AG04450 (cell line): ENCODE measurements at regions not wholly inside any gene's neighbourhood (a gene's known extent, or its start where the extent isn't known, plus 50 kb on each side); places are given as distances from the start of the nearest gene placed in this dataset.

Experiments
- CTCF ChIA-PET: fragments of 300-600, 350-600 bp; formaldehyde crosslinking; extraction: SDS; loops from one replicate; lab custom pipeline; 2022; ENCODE audit warnings: antibody characterized with exemption, inconsistent platforms; lab: Charles Lee
- POLR2A ChIA-PET: fragments of 350-600 bp; formaldehyde crosslinking; extraction: SDS; loops from one replicate; lab custom pipeline; 2021; ENCODE audit warnings: antibody characterized with exemption, inconsistent platforms; lab: Yijun Ruan, JAX
- DNase-seq: peaks from one replicate; pipeline ENCODE4 v3.0.0-alpha.2; 2011; ENCODE audit warnings: low read depth, low spot score
- H3K27ac ChIP-seq: one replicate; pipeline ENCODE4 v1.5.1; 2012; ENCODE audit warnings: low read depth, low read length, control low read depth
- H3K27me3 ChIP-seq: one replicate; pipeline ENCODE4 v1.6.0; 2012; ENCODE audit warnings: low read length; ENCODE audit not compliant: control insufficient read depth, insufficient read depth
- H3K4me3 ChIP-seq: 2 replicates; pipeline ENCODE4 v1.5.1; 2011; ENCODE audit warnings: mild to moderate bottlenecking, low read depth, low read length, control low read depth
- H3K9me3 ChIP-seq: 2 replicates; pipeline ENCODE4 v1.5.1; 2012; ENCODE audit warnings: low read length; ENCODE audit not compliant: control insufficient read depth, insufficient read depth
- CTCF ChIP-seq: IDR thresholded peaks from 2 replicates; pipeline ENCODE4 v1.5.1; 2011; ENCODE audit warnings: low read depth, low read length, control low read depth, inconsistent platforms

- no peak for TF ChIP-seq CTCF
- no peaks in the 10 kb centered on the region for H3K9me3 ChIP-seq
- ChIA-PET CTCF (interaction anchor here (0.7 kb wide), 1 partner anchor 46 kb away, joined by 3 read pairs; no protein-coding TSS in a partner anchor), POLR2A (interaction anchor here (0.7 kb wide), 1 partner anchor 125 kb away, joined by 4 read pairs; no protein-coding TSS in a partner anchor)
- H3K4me3 ChIP-seq, result no peak overlapping the region
- H3K27ac ChIP-seq, result no peak overlapping the region
- H3K27me3 ChIP-seq, result no peaks in the 10 kb centered on the region
- no peak for DNase-seq
Observed at GRCh38 chr5:124998520-124998919, 252.1 kb upstream of the ZNF608 start.

- Histone ChIP-seq H3K27ac (no peak overlapping the region), H3K27me3 (no peaks in the 10 kb centered on the region), H3K4me3 (no peak overlapping the region), H3K9me3 (no peaks in the 10 kb centered on the region)
- POLR2A ChIA-PET, result no interaction called here
- CTCF ChIA-PET, result no interaction called here
- no peak for DNase-seq
- no peak for TF ChIP-seq CTCF
Observed at GRCh38 chr5:125002727-125003598, 256.5 kb upstream of the ZNF608 start.

- ChIA-PET CTCF (no interaction called here), POLR2A (no interaction called here)
- Histone ChIP-seq H3K4me3 (no peak overlapping the region), H3K9me3 (no peaks in the 10 kb centered on the region), H3K27me3 (no peaks in the 10 kb centered on the region), H3K27ac (no peak overlapping the region)
- DNase-seq, result no peak
- no peak for TF ChIP-seq CTCF
Observed at GRCh38 chr5:125004009-125004408, 257.6 kb upstream of the ZNF608 start.

GRCh38 chr5:125005266-125005665 lies 258.8 kb upstream of the ZNF608 start:
- TF ChIP-seq CTCF, result no peak
- no peak for DNase-seq

GRCh38 chr5:125006011-125006685 lies 259.7 kb upstream of the ZNF608 start:
- TF ChIP-seq CTCF, result no peak
- ChIA-PET POLR2A (no interaction called here), CTCF (no interaction called here)
- Histone ChIP-seq H3K27me3 (no peaks in the 10 kb centered on the region), H3K4me3 (no peak overlapping the region), H3K9me3 (no peaks in the 10 kb centered on the region), H3K27ac (no peak overlapping the region)
- DNase-seq, result no peak

More at GRCh38 chr5:125005266-125005665, 258.8 kb upstream of the ZNF608 start:
- POLR2A ChIA-PET, result no interaction called here
- H3K27me3 ChIP-seq, result no peaks in the 10 kb centered on the region
- no peak overlapping the region for H3K4me3 ChIP-seq
- H3K9me3 ChIP-seq, result no peaks in the 10 kb centered on the region
- CTCF ChIA-PET, result no interaction called here
- no peak overlapping the region for H3K27ac ChIP-seq
